ENCODE measurements at regions not wholly inside any gene's neighbourhood (a gene's known extent, or its start where the extent isn't known, plus 50 kb on each side); places are given as distances from the start of the nearest gene placed in this dataset.
A peak's percentile ranks its signal among the peaks of the same experiment; 100 is the strongest.

- Histone ChIP-seq H3K27ac (ENCODE audit: low read depth, low read length) (no peak overlapping the region), H3K9me3 (ENCODE audit: control insufficient read depth, insufficient read depth, low read length) (no peaks in the 10 kb centered on the region), H3K4me3 (ENCODE audit: low read depth, low read length) (no peak overlapping the region), H3K27me3 (ENCODE audit: control insufficient read depth, insufficient read depth, low read length) (no peaks in the 10 kb centered on the region)
- ChIA-PET POLR2A (no interaction called here), CTCF (interaction anchor here (0.9 kb wide), 1 partner anchor 11 kb away, joined by 7 read pairs; no protein-coding TSS in a partner anchor)
- no peak for DNase-seq (ENCODE audit: low read depth, low spot score)
- TF ChIP-seq CTCF (IDR thresholded peaks at IDR 0.05; ENCODE audit: low read depth, low read length) = no peak
Observed at GRCh38 chr10:43890124-43890523, 241.4 kb upstream of the ZNF32 start.

- ChIA-PET POLR2A (interaction anchor here (0.8 to 1.1 kb wide), 2 partner anchors 22 to 26 kb away, joined by 3 to 8 read pairs; no protein-coding TSS in a partner anchor), CTCF (interaction anchor here (0.6 kb wide), 1 partner anchor 21 kb away, joined by 3 read pairs; no protein-coding TSS in a partner anchor)
- peak; percentile 72 for DNase-seq (ENCODE audit: low read depth, low spot score)
- Histone ChIP-seq H3K4me3 (ENCODE audit: low read depth, low read length) (no peak overlapping the region), H3K27ac (ENCODE audit: low read depth, low read length) (no peak overlapping the region), H3K9me3 (ENCODE audit: control insufficient read depth, insufficient read depth, low read length) (no peaks in the 10 kb centered on the region), H3K27me3 (ENCODE audit: control insufficient read depth, insufficient read depth, low read length) (no peaks in the 10 kb centered on the region)
- TF ChIP-seq CTCF (IDR thresholded peaks at IDR 0.05; ENCODE audit: low read depth, low read length) = no peak
Observed at GRCh38 chr10:43888586-43888985, 239.9 kb upstream of the ZNF32 start.

- no peak for TF ChIP-seq CTCF (IDR thresholded peaks at IDR 0.05; ENCODE audit: low read depth, low read length)
Observed at GRCh38 chr10:43885842-43886241, 237.2 kb upstream of the ZNF32 start.

GRCh38 chr10:43885252-43885651 lies 236.6 kb upstream of the ZNF32 start:
- ChIA-PET POLR2A (no interaction called here), CTCF (no interaction called here)
- no peak overlapping the region for H3K4me3 ChIP-seq (ENCODE audit: low read depth, low read length)
- H3K27ac ChIP-seq (ENCODE audit: low read depth, low read length) = no peak overlapping the region
- H3K9me3 ChIP-seq (ENCODE audit: control insufficient read depth, insufficient read depth, low read length) = no peaks in the 10 kb centered on the region
- no peak for DNase-seq (ENCODE audit: low read depth, low spot score)
- TF ChIP-seq CTCF (IDR thresholded peaks at IDR 0.05; ENCODE audit: low read depth, low read length) = no peak
- no peaks in the 10 kb centered on the region for H3K27me3 ChIP-seq (ENCODE audit: control insufficient read depth, insufficient read depth, low read length)

More at GRCh38 chr10:43885842-43886241, 237.2 kb upstream of the ZNF32 start:
- no peak for DNase-seq (ENCODE audit: low read depth, low spot score)
- Histone ChIP-seq H3K4me3 (ENCODE audit: low read depth, low read length) (no peak overlapping the region), H3K9me3 (ENCODE audit: control insufficient read depth, insufficient read depth, low read length) (no peaks in the 10 kb centered on the region), H3K27ac (ENCODE audit: low read depth, low read length) (no peak overlapping the region), H3K27me3 (ENCODE audit: control insufficient read depth, insufficient read depth, low read length) (no peaks in the 10 kb centered on the region)
- ChIA-PET POLR2A (no interaction called here), CTCF (interaction anchor here (0.6 kb wide), 1 partner anchor 57 kb away, joined by 3 read pairs; no protein-coding TSS in a partner anchor)

GRCh38 chr10:43884501-43885105 lies 235.9 kb upstream of the ZNF32 start:
- POLR2A ChIA-PET = no interaction called here
- Histone ChIP-seq H3K9me3 (ENCODE audit: control insufficient read depth, insufficient read depth, low read length) (no peaks in the 10 kb centered on the region; the same call in 1 of the 2 replicates), H3K27me3 (ENCODE audit: control insufficient read depth, insufficient read depth, low read length) (no peaks in the 10 kb centered on the region), H3K27ac (ENCODE audit: low read depth, low read length) (no peak overlapping the region), H3K4me3 (ENCODE audit: low read depth, low read length) (no peak overlapping the region)
- no peak for DNase-seq (ENCODE audit: low read depth, low spot score)
- no peak for TF ChIP-seq CTCF (IDR thresholded peaks at IDR 0.05; ENCODE audit: low read depth, low read length)
- CTCF ChIA-PET = no interaction called here
